ENCODE measurements at regions not wholly inside any gene's neighbourhood (a gene's known extent, or its start where the extent isn't known, plus 50 kb on each side); places are given as distances from the start of the nearest gene placed in this dataset.

DNA sequence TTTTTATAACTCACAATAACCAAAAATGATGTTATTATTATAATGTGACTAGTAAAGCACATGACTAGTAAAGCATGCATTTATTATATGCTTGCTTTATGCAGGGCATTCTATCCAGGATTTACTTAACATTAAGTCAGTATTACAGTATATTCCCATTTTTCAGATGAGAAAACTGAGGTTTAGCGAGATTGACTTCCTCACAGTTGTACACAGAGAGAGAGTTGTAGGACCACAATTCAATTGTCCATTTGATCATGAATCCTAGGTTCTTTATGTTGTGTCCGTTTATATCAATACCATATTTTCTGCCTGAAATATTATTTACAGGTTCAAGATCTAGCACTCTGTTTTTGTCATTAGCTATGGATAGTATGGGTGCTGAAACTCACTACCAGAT, 301.5 kb downstream of the PRL start:
- intact Hi-C loops (cut with DNase I), result no loop called here
- no peak for DNase-seq

DNA sequence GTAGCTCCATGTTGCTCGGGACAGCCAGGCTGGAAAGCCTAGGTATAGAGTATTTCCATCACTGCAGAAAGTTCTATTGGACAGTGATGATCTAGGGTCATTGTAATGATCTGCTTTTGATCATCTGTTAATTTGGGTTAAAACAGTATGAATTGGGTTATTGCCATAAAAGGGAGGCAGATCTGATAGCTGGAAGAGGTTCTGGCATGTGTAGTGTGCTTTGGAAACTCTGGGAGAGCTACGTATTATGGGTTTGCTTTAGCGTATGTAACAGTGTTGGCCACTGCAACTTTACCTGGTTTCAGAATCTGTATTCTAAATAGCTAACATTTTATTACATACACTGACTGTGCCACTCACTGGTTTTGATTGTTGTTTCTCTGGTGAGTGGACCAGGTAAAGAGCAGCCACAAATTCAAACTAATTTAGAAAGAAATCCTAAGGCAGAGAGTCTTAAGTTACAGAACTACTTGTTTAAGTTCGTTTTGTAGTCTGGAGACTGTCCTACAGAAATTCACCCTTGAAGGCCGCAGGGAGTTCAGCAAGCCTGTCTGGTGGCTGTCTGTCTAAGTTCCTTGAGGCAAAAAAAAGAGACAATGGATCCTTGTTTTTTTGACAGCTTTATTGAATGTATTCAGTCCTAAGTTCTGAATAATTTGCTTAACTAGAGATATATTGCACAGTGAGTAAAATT, 300.3 kb downstream of the PRL start:
- no peak for DNase-seq
- intact Hi-C loops (cut with DNase I), result no loop called here

DNA sequence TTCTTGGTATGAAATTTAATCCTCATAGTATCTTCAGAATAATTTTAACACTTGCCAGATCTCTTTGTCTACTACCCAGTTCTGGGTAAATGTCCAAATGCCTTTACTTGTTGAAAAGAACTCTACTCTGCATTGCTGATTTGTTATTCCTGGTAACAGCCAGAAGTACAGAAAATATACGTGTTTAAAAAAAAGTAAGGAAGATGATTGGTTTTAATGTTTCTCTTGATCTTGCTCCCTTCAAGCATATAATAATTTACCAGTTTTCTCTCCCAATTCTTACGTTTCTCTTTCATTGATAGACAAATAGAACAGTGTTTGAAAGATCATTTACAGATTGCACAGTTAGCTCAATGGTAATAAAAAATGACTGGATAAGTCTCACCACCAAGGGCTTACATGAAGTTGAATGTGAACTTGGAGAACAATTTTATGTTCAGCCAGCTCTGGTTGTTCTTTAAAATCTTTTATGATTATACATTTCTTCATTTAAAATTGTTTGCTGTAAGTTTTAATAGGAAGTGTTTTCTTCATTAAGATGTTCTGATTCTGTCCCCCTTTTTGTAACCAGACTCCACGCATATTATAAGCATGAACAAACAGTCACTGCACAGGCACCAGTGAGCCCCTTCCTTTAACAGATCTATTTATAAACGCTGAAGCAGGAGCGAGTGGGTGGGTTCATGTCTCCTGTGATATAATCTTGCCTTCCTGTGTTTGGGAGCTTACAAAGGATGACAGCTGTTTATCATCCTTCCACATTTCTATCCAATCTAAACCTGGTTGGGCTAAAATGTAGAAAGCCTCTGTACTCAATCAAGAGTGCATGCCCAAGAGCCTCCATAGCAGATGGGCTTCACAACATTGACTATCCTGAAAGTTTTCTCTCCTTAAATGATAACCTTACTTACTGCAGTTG, 299.5 kb downstream of the PRL start:
- DNase-seq, result no peak
- intact Hi-C loops (cut with DNase I), result no loop called here

DNA sequence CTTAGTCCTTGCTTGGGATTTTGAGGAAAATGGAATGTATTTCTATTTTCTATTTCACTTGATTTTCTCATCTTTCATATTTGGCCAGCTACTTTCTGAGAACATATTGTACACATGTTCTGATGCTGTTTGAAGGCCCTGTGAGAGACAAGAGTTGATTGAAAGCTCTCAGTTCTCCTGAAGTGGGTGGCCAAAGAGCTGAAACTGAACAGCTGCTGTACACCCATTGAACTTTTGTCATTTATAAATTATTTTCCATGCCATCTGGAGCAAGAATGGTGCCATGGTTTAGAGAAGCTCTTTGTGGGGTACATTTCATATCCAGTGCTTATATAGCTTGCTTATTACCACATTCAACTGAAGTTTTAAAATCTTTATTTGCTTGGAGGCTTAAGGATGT, 298.3 kb downstream of the PRL start:
- DNase-seq, result no peak
- intact Hi-C loops (cut with DNase I), result no loop called here

DNA sequence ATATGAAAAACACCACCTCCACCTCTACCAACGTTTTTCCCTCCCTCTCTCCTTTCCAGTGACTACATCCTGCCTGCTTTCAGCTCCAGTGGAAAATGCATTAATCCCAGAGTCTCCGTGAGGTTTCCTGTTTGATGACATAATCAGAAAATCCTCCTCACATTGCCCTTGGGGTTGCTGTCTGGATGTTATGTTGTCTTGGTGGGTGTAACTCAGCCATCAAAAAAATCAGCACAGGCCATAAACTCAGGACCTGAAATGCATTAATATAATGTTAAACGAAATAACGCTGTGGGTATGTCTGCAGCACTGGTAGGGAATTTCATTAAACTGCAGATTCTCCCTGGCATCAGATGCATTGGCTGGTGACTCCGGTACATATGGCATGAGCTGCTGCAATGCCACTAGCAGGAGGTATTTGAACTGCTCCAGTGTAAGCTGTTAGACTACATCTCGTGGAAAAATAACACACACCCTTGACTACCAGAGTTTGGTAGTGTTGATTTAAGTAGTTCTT, 297.8 kb downstream of the PRL start:
- DNase-seq, result no peak
- intact Hi-C loops (cut with DNase I), result no loop called here

DNA sequence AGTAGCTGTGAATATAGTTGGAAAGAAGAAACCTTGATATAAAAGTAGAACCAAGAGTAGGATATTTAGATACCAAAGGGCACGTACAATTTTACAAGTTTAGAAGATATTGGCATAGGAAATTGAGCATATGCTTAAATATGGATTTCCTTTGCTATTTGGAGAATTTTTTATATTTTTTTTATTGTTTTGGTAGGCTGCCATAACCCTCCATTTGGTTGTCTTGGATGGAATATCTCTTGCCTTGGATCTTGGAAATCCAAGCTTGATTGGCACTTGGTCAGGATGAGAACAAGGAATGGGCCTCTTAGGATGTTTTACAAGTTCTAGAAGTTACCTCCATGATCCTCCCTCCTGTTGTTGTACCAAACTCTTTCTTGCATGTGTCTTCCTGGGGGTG, 297.1 kb downstream of the PRL start:
- no peak for DNase-seq
- intact Hi-C loops (cut with DNase I), result no loop called here

DNA sequence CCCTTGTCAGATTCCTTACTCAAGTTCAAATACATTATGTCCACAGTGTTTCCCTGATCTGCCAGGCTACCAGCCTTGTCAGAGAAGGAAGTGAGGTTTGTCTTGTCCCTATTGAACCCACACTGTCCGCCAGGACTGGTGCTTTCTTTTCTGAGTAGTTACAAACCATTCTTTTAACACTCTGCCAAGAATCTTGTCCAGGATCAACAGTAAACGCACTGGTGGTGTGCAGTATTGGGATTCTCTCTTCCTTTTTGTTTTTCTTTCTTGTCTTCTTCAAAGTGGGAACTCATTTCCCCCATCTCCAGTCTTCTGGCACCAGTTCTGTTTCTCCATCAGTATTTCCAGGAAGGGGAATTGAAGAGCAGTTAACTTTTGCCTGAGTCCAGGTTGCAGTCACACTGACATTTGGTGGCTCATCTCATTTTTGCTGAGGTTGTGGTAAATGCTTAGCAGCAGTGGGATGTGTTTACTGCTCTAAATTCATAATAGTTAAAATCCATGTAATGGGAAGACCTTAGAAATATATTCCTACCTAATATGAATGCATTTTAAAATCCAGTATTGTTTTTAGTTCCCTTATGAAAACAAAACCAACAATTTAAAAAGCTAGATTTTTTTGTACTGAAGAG, 295.3 kb downstream of the PRL start:
- DNase-seq, result no peak
- intact Hi-C loops (cut with DNase I), result no loop called here

DNA sequence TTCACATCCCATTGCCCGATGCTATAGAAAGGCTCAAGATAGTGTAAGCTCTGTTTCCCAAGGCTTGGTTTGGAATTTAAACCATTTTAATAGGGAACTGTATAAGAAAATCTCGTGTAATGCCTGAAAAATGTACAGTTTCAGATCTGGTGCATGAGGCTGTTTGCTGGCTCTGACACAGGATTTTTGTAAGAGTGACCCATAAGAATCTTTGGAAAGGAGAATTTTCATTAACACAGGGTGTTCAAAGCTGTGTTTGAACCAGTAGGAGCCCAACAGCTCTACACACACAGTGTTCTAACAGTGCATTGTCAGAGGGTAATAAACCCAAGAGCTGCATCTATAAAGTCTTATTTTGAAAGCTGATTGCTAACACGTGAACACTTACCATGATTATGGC, 293.5 kb downstream of the PRL start:
- intact Hi-C loops (cut with DNase I), result no loop called here
- DNase-seq, result no peak

DNA sequence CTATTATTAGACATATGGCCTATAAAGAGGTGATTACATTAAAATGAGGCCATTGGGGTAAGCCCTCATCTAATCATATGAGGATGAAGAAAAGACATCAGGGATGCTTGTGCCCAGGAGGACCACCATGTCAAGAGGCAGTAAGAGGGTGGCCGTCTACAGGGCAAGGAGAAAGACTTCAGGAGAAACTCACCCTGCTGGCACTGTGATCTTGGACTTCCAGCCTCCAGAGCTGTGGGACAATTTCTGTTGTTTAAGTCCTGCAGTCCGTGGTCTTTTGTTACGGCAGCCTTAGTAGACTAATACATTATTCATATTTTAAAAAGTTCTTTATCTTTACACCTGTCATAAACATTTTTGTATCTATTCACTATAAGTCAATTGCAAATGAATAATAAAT, 290.0 kb downstream of the PRL start:
- intact Hi-C loops (cut with DNase I), result no loop called here
- no peak for DNase-seq

DNA sequence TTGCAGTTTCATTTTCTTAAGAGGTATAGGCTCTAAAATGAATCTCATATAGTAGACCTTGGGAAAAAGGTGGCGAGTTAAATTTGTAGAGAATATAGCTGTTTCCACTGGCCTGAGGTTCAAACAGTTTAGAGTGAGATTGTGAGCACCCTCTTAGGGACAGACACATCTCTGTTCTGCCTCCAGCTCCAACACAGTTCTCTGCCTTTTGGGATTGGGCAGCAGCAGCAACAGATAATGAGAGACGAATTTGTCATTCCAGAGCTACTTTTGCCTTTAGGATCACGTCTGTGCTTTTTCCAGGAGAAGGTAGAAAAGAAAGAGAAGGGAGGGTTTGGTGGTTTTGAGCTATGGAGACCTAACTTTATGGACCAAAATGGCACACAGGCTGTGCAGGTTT, 289.4 kb downstream of the PRL start:
- DNase-seq, result no peak
- intact Hi-C loops (cut with DNase I), result no loop called here

DNA sequence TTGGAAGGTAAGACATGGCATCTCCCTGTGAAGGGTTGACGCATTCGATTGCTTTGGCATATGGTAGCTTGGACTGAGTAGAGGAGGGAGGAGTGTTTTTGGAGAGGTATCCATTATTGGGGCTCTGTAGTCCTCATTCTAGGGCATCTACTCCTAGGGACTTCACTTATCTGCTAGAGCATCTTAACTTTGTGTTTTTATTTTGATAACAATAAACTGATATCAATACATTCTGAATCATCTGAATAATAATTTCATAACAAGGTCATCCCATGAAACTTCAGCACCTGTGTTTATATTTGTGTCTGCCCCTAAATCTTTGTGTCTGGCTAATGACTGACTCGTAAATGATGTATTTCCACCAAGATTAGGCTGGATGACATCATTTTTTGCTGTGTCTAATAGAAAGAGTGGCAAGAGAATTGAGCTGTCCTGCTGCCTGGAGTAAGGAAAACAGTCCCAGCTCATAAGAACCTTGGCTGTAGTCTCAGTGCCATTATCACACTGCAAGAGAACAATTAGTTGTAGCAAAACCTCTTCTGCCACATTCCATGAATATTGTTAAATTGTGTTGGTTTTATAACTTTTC, 288.5 kb downstream of the PRL start:
- no peak for DNase-seq
- intact Hi-C loops (cut with DNase I), result no loop called here

DNA sequence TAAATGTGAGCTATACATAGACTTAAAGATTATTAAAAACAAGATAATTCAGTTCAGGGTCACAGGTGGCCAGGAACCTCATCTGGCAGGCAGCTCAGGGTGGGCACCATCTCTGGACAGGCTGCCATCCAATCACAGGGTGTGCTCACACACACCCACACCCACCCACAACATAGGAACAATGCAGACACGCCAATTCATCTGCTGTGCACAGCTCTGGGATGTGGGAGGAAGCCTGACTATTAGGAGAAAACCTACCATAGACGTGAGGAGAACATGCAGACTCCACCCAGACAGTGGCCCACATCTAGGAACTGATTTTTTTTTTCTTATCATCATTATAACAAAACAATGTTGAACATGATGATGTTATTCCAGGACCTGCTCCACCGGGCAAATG, 286.7 kb downstream of the PRL start:
- DNase-seq, result peak in 11 of 42 donors; percentile 8 to 58 (median 24)
- intact Hi-C loops (cut with DNase I), result no loop called here

DNA sequence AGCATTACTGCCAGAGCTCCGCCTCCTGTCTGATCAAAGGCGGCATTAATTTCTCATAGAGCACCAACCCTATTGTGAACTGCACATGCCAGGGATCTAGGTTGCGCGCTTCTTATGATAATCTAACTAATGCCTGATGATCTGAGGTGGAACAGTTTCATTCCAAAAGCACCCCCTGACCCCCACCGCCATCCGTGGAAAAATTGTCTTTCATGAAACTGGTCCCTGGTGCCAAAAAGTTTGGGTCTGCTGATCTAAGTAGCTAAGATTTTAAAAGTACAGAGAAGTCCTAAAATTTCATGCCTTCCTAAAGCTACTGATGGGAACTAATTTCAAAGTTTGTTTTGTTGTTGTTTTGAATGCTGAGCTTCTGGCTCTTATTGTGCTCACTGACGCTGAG, 281.6 kb downstream of the PRL start:
- no peak for DNase-seq
- intact Hi-C loops (cut with DNase I), result no loop called here

DNA sequence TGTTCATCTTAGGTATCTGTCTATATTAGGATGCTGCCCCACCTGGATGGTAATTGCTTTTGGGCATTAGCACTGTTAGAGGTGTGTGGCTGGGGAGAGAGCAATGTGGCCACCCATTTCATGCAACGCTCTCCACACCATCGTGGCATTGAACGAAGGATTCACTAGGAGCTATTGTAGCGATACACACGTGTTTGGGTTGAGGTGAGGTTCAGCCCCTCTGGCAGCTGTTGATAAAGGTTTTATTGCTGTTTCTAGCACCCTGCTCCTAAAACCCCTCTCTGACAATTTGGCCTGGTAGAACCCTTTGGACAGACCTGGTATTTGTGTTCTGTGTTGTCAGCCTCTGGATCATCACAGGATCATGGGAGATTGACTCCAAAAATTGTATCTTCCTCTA, 280.9 kb downstream of the PRL start:
- intact Hi-C loops (cut with DNase I), result no loop called here
- DNase-seq, result no peak

DNA sequence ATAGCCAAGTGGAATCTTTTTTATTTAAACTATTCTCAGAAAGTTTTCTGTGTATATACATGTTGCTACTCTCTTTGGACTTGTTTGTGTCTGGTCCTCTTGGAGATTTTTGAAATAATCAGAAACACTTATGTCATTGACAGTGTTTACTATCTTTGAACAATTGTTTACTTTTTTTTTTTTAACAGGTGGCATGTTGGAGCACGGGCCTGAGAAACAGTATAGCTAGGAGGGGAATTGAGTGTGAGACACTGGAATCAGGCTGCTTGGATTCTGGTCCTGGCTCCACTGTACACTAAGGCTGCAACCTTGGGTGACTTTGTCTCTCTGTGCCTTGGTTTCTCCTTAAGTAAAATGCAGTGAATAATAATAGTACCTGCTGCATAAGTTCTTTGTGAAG, 279.6 kb downstream of the PRL start:
- no peak for DNase-seq
- intact Hi-C loops (cut with DNase I), result no loop called here

DNA sequence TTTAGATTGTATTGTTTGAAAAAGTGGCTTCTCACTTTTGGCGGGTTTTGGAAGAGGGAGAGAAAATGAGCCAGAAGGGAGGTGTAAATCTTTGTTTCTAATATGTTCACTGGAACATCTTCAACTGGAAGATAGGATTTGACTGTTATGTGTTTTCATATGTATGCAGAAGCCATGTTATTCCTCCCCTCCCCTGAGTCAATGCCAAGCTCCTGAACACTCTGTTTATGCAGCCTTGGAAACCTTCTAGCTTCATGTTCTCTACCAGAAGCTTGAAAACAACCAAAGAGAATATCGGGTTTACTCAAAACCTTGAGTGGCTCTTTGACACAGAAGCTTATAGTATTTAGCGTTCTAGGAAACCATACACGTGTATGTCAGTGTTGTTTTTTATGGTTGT, 279.1 kb downstream of the PRL start:
- intact Hi-C loops (cut with DNase I), result no loop called here
- DNase-seq, result no peak

DNA sequence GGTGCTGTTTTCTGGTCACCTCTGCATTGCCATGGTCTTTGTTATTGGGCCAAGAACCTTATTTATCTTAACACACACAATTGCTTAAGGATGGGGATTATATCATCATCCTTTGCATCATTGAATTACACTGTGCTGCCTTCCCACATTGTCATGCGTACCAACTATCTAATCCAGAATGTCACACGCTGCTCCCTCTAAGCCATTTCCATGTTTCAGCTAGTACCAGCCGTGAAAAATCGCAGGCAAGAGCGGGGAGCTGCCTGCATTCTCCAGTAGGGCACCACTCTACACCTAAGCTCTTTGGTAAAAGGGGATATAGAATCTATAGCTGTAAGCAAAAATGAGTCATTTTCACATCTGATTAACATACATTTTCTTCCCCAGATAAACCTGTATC, 277.0 kb downstream of the PRL start:
- DNase-seq, result no peak
- intact Hi-C loops (cut with DNase I), result no loop called here

DNA sequence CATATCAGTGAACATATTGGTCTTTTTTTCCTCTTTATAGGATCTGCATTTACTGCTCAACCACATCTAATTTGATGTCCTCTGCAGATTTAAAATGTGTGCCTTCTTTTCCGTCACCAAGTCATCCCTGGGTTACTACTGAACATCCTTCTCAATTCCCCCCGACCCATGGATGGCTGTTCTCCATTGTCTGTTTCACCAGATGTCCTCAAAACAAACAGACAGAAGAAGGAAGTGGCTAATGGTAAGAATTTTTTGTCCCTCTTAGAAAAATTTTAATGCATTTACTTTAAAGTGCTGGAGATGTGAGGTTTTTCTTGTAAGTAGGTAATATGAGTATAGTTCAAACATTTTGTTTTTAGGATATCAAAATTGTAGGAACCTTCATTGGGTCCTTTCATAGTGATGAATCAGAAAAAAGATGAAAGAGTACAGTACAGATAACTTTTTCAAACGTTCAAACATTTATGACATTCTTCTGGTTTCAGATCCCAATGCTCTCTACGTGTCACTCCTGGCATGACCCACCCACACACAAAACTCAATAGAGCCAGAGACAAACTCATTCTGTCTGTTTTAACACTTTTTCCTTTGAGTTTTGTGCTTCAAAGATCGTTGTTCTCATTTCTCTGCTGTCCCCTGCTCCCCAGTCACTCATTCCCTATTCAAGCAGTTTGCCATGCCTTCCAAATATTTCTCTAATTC, 276.4 kb downstream of the PRL start:
- DNase-seq, result no peak
- intact Hi-C loops (cut with DNase I), result no loop called here

DNA sequence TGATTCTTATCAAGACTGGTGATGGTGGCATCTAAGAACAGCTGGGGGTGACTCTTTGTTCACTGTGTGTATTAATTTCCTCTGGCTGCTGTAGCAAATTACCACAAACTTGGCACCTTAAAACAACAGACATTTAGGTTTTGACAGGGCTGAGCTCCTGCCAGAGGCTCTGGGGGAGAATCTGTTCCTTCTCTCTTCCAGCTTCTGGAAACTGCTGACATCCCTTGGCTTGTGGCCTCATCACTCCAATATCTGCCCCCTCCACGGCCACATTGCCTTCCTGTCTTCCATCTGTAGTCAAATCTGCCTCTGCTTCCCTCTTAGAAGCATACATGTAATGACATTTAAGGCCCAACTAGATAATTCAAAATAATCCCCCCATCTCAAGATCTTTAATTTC, 274.9 kb downstream of the PRL start:
- intact Hi-C loops (cut with DNase I), result no loop called here
- DNase-seq, result no peak

Data from head of caudate nucleus (tissue), 42 donors.